Right lobe of liver (tissue), 4 donors: ENCODE measurements at regions not wholly inside any gene's neighbourhood (a gene's known extent, or its start where the extent isn't known, plus 50 kb on each side); places are given as distances from the start of the nearest gene placed in this dataset.

Source experiments
- CTCF ChIP-seq, 4 donors: fragments of 200-600 bp in 3 of 4; fragments of 450-650 bp in 1 of 4; IDR thresholded peaks; one replicate each; pipeline versions ENCODE4 v1.5.1 to v1.8.0; 2016 to 2022; ENCODE audit warnings: antibody characterized with exemption in 4 of 4, mild to moderate bottlenecking in 2 of 4
- POLR2A ChIP-seq: fragments of 450-650 bp; IDR thresholded peaks from one replicate; pipeline ENCODE4 v1.6.1; 2017; ENCODE audit warnings: antibody characterized with exemption, mild to moderate bottlenecking
- donor health status: DM: no; HTN: no; CAD: no.
- donor health status: DM: no; HTN: no; CAD: no.
- donor health status: DM: no; HTN: yes; CAD: no.

GRCh38 chr4:15254236-15254880, 173.5 kb upstream of the C1QTNF7 start:
- TF ChIP-seq CTCF (IDR thresholded peaks at IDR 0.05) (no peak), POLR2A (no peak)
